ENCODE measurements at regions not wholly inside any gene's neighbourhood (a gene's known extent, or its start where the extent isn't known, plus 50 kb on each side); places are given as distances from the start of the nearest gene placed in this dataset.

DNA sequence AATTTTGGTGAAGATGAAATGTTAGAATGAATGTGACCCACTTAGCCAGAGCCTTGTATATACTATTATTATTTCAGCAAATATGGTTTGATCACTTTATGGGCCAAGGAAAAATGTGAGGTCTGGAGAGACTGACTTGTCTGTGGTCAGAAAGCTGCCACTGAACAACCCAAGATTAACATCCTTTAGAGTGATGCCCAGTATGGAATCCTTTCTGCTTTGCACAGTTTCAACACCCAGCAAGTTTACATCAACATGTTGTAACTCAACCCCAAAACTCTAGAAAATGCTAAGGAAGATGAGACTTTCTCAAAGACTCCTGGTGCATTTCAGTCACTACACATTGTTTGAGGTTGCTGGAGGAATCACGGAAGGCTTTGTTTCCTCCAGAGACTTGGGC is 107.7 kb downstream of the SNX19 start:
- TF ChIP-seq, protein P1, sequence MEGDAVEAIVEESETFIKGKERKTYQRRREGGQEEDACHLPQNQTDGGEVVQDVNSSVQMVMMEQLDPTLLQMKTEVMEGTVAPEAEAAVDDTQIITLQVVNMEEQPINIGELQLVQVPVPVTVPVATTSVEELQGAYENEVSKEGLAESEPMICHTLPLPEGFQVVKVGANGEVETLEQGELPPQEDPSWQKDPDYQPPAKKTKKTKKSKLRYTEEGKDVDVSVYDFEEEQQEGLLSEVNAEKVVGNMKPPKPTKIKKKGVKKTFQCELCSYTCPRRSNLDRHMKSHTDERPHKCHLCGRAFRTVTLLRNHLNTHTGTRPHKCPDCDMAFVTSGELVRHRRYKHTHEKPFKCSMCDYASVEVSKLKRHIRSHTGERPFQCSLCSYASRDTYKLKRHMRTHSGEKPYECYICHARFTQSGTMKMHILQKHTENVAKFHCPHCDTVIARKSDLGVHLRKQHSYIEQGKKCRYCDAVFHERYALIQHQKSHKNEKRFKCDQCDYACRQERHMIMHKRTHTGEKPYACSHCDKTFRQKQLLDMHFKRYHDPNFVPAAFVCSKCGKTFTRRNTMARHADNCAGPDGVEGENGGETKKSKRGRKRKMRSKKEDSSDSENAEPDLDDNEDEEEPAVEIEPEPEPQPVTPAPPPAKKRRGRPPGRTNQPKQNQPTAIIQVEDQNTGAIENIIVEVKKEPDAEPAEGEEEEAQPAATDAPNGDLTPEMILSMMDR (IDR thresholded peaks at IDR 0.05; ENCODE audit: unreplicated experiment in 3 of 3): no peak
- no peak overlapping the region for H3K27ac Mint-ChIP-seq

DNA sequence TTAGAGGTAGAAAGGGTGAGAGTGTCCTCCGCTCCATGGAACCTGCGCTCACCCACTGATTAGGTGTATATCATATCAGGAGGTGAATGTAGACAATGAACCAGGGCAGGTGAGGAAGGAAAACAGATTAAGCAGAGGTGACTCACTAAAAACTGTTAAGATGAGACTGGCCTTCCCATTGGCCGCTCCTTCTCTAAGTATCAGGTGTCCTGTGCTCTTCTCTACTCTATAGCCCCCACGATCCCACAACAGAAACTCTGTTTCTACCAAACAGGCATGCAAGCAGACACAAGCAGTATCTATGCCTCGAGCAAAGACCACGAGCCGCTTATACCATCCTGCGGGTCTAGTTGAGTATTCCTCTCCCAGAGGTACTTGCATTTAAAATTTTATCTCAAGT is 103.1 kb downstream of the SNX19 start:
- Mint-ChIP-seq H3K27ac (peak overlapping the region in 2 of 3 experiments; percentile 53 to 97), H3K4me1 (peaks cover 44% of the 10 kb centered on the region), H3K36me3 (ENCODE audit: low read depth) (no peaks in the 10 kb centered on the region), H3K4me3 (no peak overlapping the region), H3K27me3 (ENCODE audit: low read depth) (no peaks in the 10 kb centered on the region), H3K9me3 (no peaks in the 10 kb centered on the region)
- TF ChIP-seq, protein P1 (IDR thresholded peaks at IDR 0.05; ENCODE audit: unreplicated experiment in 3 of 3): no peak

More for the DNA sequence above, 107.7 kb downstream of the SNX19 start:
- H3K9me3 Mint-ChIP-seq: no peaks in the 10 kb centered on the region
- H3K27me3 Mint-ChIP-seq (ENCODE audit: low read depth): no peaks in the 10 kb centered on the region
- H3K4me3 Mint-ChIP-seq: no peak overlapping the region
- no peaks in the 10 kb centered on the region for H3K36me3 Mint-ChIP-seq (ENCODE audit: low read depth)
- peaks cover 33% of the 10 kb centered on the region for H3K4me1 Mint-ChIP-seq

DNA sequence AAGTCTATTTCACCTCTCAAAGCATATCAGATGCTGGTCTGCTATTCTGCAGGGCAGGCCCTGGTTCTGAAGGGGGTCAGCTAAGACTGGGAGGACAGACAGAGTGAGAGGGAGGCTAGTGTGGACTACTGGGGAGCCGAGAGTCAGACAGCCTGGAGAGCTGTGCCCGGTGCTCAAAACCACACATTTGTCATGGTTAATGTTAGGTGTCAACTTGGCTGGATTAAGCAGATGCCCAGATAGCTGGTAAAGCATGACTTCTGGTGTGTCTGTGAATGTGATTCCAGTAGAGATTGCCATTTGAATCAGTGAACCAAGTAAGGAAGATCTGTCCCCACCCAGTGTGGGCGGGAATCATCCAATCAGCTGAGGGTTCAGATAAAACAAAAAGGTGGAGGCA is 102.6 kb downstream of the SNX19 start:
- no peaks in the 10 kb centered on the region for H3K36me3 Mint-ChIP-seq (ENCODE audit: low read depth)
- TF ChIP-seq, protein P1 (IDR thresholded peaks at IDR 0.05; ENCODE audit: unreplicated experiment in 3 of 3): no peak

DNA sequence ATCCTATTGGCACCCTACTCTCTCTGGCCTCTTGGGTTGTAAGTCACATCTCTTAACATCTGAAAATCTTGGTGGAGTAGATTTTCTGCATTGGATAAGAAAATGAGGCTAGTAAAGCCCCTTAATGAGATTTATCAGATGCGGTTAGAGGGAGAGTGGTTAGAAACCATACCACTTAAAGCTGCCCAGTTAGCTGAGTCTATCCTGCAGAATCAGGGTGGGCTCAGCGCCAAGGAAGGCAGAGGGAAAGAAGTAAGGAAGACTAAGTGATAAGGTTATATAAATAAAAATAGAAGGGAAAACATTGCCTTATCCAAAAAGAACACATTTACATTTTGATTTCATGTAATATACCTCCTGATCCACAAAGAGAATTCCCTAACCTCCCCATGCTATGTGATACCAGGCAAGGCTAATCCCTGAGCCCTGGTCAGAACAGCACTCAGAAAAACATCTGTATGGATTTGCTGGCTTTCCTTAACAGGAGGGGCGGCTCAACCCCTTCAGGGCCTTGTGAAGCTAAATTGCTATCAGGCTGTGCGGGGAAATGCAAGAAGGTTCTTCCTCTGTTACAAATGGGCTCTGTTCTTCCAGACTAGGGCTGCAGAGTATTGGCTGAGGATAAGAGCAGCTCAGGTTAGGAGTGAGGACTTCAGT is 101.7 kb downstream of the SNX19 start:
- H3K27me3 Mint-ChIP-seq (ENCODE audit: low read depth): no peaks in the 10 kb centered on the region
- H3K27ac Mint-ChIP-seq: peak overlapping the region; percentile 80 to 97 (median 94)
- H3K4me3 Mint-ChIP-seq: peak overlapping the region in 1 of 3 experiments; percentile 17
- H3K36me3 Mint-ChIP-seq (ENCODE audit: low read depth): no peaks in the 10 kb centered on the region
- TF ChIP-seq, protein P1 (IDR thresholded peaks at IDR 0.05; ENCODE audit: unreplicated experiment in 3 of 3): no peak
- H3K9me3 Mint-ChIP-seq: no peaks in the 10 kb centered on the region
- peaks cover 48% of the 10 kb centered on the region for H3K4me1 Mint-ChIP-seq

More for the DNA sequence above, 102.6 kb downstream of the SNX19 start:
- Mint-ChIP-seq H3K27ac (peak overlapping the region in 2 of 3 experiments; percentile 48 to 97), H3K9me3 (no peaks in the 10 kb centered on the region), H3K27me3 (ENCODE audit: low read depth) (no peaks in the 10 kb centered on the region), H3K4me1 (peaks cover 44% of the 10 kb centered on the region), H3K4me3 (no peak overlapping the region)

DNA sequence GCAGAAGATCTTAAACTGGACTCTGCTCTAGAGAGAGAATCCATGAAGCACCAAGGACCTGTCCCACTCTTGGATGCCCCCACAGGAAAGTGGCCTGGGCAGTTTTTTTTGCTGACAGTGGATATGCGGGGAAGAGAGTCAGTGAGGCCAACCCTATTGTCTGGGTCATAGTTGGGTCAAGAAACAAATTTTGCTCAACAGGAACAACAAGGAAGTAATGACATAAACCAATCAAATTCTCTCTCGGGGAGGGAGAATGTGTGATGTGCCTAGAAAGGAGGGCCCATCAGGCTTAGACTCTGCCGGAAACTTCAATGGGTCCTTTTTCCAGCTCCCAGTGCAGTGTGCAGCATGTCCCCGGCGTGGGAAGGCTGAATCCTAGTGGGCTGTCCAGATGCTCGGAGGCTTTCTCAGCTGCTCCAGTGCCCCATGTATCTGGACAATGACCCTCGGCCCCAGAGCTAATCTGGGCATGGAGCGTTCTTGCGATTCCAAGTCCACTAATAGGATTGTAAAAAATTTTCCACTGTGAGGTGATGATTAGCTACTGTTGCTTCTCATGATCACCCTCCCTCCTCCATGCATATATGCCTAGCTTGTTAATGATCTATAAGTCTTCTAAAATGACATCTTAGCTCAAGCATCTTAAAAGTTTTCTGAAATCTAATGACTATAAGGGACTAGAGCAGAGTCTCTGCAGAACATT is 101.0 kb downstream of the SNX19 start:
- TF ChIP-seq, protein P1 (IDR thresholded peaks at IDR 0.05; ENCODE audit: unreplicated experiment in 3 of 3): no peak
- no peaks in the 10 kb centered on the region for H3K36me3 Mint-ChIP-seq (ENCODE audit: low read depth)
- peak overlapping the region; percentile 80 to 97 (median 94) for H3K27ac Mint-ChIP-seq
- peak overlapping the region in 1 of 3 experiments; percentile 17 for H3K4me3 Mint-ChIP-seq
- no peaks in the 10 kb centered on the region for H3K27me3 Mint-ChIP-seq (ENCODE audit: low read depth)
- no peaks in the 10 kb centered on the region for H3K9me3 Mint-ChIP-seq
- peaks cover 52% of the 10 kb centered on the region for H3K4me1 Mint-ChIP-seq
